HG03469 (cell line): ENCODE measurements at regions not wholly inside any gene's neighbourhood (a gene's known extent, or its start where the extent isn't known, plus 50 kb on each side); places are given as distances from the start of the nearest gene placed in this dataset.

Source experiments
- ATAC-seq: cut with Tn5 transposase; IDR thresholded peaks from one replicate; pipeline ENCODE4 v1.9.1; 2021; ENCODE audit warnings: mild to moderate bottlenecking, moderate library complexity, moderate number of reproducible peaks; ENCODE audit not compliant: unreplicated experiment

DNA sequence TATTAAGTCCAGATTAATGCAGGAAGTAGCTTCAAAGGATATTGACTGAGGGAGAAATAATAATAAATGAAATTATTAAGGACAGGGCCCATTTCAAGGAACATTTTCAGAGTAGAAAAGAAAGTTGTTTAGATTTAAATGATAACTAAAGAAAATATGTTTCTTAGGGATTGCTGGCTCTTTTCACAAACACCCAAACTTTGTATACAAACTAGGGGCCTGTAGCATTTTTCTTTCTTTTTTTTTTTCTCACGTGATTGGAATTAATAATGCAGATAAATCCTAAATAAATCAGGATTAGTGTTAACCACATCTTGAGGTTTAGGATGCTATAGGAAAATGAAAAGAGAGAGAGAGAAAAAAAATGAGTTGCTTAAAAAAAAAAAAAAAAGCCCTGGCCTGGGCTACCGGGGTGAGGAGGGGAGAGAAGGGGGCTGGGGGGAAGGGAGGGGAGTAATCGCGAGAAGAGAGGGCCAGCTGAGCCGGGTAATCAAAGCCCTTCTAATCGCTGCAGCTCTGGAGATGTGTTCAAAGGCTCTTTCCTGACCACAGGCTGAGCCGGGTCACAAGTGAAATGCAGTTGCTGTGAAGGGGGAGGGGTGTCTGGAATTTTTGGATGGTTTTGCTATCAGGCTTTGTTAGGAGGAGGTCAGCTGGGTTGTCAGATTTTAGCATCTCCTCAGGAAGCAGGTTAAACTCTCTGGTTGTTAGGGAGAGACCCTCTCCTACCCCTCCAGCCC, 104.6 kb upstream of the ZFHX3 start:
- ATAC-seq, result no peak

DNA sequence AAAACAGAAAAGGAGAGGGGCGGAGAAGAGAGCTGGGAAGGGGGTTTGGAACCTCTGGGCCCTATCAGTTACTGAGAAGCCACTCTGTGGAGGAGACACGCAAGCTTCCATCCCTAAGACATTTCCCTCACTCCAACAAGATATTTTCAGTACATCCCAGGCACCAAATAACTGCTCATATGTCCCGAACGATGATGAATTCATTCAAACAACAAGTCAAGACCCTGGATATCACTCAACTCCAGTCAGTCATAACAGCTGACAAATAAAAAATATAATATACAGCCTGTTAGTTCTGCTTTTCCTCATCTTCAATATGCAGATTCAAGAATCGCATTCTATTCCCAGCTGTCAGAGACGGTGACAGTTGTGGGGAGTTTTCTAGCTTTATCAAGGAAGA, 104.0 kb upstream of the ZFHX3 start:
- ATAC-seq, result no peak

DNA sequence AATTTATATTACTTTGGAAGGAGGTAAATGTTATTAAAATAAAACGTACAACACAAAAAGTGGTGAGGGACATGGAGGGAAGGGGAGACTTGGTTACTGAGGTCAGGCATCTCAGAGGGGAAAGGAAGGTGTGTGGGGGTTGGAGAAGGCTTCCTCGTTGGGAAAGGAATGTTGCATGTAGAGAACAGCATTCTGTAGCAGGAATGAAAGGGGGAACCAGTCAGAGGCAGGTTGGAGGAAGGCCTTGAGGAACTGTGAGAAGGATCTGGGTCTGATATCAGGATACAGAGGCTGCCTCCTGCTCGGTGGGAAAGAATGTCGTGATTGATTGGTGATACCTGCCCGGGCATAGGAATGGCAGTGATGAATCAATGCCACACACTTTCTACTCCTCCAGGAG, 103.3 kb upstream of the ZFHX3 start:
- ATAC-seq, result no peak

DNA sequence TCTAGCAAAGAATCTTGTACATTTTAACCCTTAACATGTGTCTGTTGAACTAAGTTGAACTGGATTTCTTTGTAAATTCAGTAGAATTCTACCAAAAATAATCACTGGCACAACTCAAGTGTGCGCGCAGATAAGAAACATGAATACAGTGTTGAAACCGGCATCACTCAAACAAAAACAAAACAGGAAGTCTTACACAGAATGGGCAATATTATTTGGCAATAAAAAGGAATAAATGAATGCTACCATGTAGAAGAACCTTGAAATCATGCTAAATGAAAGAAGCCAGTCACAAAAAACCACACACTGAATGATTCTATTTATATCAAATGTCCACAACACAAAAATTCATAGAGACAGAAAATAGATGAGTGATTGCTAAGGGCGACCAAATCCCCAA, 102.9 kb upstream of the ZFHX3 start:
- ATAC-seq, result no peak

DNA sequence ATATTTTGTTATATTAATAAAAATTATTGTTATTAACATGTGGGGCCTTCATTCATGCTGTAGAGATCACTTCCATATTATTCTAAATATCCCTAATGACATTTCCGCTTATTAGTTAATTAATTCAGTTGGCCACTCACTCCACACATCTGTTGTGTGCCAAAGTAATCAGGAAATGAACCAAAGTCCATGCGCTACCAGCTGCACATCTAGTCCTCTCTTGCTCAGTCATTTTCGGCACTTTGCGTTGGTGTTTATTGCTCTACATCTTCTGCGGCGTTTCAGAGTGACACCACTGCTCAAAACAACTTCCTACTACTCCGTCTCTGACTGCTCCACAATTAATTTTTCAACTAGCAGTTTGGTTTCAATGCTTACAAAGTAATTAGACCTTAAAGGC, 101.4 kb upstream of the ZFHX3 start:
- ATAC-seq, result no peak

DNA sequence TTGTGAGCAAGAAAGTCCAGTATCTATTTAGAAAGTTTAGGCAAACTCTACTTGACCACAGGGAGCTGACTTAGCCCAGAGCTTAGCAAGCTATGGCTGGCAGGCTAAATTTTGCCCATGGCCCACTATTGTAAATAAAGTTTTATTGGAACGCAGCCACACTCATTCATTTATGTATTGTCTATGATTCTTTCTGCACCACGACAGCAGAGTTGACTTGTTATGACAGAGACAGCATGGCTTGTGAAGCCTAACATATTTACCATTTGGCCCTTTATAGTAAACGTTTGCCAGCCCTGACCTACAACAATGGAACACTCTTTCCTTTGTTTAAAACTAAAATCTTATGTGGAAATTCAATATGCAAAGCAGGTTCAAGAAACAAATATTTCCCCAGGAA, 100.0 kb upstream of the ZFHX3 start:
- ATAC-seq, result no peak

DNA sequence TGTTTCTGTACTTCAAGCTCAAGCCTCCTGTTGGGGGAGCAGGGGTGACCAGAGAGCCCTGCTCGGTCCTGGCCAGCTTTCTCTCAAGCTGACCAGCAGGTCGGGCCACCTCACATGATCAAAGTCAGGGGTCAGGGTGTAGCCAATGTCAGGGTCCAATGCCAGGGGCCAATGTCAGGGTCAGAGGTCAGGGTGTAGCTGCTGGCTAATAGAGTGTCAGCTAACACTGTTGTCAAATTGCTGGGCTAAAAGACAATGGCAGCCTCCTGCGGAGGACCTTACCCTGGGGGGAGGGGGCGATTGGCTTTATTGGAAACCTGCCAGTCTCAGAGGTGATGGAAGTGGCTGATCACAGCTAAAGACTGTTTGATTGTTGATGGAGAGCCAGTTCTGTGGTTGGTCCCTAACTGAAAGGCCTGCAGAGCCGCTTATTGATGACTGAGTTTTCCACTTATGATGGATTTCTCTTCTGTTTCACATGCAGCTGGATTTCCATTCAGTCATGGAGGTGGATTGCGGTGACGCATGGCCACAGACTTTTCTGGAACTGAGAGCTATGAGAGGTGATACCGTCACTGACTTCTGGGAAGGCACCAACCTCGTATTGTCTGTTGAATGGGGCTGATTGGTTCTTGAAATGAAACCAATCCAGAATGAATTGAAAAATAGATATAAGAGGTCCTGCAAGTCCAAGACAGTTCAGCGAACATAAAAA, 97.4 kb upstream of the ZFHX3 start:
- no peak for ATAC-seq

DNA sequence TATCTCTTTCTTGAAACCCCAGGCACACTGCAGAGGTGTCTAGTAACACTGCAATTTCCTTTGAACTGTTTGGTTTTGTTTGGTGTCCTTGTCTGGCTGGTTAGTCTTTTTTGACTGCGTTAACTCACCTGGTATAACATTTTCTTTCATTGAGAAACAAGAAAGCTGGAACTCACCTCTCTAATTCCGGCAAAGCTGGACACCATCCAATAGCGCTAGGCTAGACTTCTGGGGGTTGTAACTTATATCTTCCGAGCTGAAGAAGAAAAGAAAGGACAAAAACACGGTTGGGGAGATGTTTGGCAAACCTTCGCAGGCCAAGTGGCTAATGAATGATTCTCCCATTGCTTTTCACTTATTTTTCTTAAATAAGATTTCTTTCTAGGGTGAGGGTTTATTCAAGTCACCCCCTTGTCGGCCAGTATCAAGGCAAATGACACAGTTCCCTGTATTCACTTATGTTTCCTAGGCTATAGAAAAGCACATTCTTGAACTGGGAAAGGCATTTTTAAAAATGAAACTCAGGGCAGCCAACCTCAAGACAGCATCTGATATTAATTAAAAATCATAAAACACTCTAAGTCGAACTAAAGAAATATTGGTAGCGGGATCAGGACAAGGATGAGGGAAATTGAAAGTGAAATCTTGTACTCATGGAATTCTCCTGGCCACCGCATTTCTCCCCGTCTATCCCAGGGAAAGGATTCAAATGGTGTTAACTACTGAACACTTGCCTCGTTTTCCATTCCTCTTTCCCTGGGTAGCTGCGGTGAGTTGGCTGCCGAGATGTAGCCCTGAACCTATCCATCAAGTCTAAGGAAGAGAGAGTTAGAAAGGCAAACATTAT, 95.9 kb upstream of the ZFHX3 start:
- ATAC-seq, result no peak

DNA sequence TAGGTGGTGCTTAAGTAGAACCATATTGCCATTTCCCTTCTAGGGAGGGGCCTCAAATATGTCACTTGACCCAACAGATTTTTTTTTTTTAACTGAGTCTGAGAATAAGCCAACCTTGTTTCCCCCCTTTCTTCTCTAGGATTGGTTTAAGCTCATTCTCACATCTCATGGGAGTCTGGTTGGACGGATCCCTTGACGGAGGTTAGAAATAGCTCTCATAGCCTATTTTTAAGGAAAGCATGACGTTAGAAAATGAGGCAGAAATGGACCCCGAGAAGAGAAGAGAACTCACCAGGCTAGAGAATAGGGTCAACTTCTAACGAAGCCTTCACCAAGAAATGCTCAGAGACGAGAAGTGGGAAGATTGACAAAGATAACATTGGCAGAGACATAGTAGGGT, 95.1 kb upstream of the ZFHX3 start:
- no peak for ATAC-seq

DNA sequence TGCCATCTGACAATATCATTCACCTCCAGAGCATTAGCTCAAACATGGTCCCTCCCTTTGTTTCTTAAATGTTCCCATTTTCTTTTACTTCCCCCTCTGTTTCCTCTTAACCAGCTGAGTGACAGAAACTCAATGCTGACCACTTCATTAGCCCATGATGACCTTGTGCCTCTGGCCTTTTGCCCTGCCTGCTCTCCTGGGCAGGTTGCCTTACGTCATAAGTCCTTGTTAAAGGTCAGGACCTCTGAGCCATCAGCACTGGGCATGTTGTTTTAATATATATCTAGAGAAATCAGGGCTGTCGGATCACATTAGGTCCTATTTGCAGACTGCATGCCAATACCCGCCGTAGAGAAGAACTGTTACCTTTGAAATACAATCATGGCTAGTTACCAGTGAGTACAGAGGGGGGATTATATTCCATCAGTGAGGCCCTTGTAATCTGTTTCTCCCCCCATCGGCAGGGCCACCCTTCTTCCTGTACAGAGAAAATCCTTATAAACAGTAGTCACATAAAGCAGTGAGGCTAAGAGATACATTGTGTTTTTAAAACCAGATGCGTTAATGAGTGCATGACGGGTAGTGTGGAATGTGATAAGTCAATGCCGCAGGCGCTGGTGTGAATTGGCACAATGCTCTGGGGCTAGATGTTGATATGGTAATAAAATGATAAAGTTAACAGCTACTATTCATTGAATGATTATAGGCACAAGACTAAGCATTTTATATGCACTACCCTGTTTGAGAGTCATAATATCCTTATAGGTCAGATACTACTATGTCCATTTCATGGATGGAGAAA, 94.3 kb upstream of the ZFHX3 start:
- no peak for ATAC-seq

DNA sequence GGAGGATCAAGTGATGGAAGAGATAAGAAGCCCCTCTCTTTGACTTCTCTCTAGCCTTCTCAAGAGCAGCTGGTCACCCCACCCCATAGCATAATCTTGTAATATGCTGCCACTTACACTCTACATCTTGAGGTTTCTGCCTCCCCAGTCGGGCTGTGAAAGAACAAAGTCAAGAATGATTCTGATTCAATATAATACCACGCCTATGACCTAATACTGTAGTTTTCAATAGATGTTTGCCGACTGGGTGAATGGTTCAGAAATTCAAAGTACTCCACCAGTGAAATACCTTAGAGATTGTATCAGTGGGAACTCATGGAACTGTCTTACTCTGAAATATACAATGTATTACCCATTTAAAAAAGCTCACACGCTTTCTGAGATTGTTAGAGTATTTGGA, 93.0 kb upstream of the ZFHX3 start:
- no peak for ATAC-seq

DNA sequence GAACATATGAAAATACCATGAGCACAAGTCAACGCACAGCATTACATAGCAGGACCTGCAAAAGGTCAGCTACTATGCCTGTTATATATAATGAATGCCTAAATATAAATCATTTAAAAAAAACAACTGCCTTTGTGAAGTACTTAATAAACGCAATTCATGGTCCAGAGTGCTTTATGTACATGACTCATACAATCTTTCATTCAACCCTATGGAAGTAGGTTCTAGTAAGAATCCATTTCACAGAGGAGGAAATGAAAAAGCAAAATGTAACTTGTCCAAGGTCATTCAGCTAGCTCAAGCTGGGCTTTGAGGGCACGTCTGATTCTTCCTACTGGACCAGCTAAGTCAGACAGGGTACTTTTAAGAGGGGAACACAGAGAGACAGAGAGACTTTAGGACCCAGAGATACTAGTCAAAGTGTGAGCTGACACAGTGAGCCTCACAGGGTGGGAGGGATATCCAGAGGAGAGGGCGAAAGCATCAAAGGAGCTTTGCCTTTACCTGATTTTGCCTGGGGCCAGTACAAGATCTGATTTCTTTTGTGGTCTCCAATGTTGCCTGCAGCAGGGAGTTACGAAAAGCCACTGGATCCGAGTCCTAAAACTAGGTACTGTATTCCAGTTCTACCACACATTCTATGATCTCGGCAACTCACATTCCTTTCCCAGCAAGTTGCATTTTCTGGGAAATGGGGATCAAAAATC, 83.4 kb upstream of the ZFHX3 start:
- ATAC-seq, result no peak

DNA sequence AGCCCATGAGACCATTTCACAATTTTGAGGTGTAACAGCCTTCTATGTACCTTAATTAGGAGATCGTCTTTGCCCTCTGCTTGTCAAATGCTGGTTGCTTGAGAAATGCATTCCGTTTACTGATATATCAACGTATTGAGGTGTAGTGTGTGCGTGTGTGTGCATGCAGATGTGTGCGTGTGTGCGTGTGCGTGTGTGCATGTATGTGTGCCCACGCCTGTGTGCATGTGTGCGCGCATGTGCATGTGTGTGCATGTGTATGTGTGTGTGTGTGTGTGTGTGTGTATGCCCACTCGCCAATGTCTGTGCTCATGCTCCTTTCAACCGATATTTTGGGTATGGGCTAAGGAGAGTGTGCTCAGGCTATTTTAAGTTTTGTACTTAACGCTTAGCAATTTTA, 81.5 kb upstream of the ZFHX3 start:
- no peak for ATAC-seq

DNA sequence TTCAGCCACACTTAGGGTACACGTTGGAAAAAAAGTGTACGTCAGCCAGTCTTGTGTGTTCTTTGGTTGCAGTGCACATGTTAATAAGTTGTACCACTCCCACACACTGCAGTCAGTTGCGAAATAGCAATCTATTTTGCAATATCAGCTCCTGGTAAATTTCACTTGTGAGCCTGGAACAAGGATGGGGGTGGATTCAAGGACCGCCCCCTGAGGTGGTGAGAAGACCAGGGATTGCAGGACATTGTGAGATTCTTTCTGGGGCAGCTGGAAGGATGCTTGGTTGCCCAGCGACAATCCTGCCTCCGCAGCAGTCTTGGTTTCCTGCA, 78.6 kb upstream of the ZFHX3 start:
- ATAC-seq, result no peak

DNA sequence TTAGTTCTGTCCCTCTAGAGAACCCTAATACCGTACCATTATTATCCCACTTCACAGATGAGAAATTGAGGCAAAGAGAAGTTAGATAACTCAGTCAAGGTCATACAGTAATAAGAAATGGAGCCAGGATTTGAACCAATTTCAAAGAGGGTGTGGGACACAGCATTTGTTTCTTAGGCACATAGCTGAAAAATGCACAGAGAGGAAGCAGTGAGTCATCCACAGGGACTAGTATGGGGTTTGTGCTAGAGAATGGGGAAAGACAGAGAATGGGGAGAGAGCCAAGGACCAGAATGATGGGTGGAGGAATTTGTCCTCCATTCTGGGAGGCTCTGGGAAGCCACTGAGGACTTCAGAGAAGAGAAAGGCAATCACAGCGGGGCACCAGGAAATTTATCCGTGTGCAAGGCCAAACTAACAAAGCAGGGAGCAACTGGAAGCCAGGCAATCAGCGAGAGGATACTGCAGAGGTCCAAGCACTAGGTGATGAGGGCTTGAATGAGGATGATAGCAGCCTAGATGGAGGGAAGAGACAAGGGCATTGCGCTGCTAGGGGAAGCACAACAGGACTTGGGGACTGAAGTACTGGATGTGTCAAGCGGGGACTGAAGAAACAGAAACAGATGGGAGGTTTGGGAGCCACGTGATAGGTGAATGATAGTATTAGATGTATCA, 78.1 kb upstream of the ZFHX3 start:
- ATAC-seq, result no peak

DNA sequence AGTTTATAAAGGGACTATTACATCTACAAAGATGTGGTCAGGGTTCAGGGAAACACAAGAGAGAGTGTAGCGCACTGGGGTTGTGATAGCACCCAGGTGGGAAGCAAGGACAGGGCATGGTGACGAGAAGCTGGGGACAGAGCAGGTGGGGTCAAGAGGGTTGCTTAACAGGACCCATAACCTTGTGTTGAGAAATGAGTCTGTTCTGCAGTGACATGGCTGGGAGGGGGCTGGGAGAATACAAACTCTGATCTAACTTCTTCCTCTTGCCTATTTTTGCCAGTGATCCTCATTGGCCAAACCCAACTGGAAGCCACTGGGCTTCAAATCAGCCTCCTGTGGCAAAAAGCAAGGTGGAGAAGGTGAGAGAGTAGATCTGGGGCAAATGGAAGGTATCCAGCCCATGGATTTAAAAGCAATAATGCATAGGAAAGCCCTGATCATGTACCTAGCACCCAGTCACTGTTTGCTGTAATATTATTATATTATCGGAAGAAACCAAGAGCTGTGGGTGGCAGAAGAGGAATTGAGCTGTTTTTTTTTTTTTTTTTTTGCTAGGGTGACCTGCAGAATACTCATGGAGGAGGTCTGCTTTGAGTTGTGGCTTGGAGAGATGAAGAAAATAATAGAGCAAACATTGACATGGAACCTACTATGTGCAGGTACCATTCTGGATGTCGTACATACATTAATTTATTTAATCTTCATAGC, 76.9 kb upstream of the ZFHX3 start:
- no peak for ATAC-seq

DNA sequence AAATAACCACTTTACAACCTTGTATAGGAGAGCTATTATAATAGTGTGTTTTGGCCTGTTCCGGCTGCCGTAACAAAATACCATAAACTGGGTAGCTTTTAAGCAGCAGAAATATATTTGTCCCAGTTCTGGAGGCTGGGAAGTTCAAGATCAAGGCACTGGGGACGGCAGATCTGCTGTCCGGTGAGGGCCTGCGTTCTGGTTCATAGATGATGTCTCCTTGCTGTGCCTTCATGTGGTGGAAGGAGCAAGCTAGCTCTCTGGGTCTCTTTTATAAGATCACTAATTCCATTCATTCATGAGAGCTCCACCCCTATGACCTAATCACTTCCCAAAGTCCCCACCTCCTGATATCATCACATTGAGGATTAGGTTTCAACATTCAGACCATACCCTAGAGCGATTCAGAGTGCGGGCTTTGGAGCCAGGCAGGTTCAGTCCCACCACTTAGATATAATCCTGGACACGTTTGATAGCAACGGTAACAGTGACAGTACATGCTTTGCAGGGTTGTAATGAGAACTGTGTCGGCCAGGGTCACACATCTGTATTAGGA, 76.2 kb upstream of the ZFHX3 start:
- ATAC-seq, result no peak

DNA sequence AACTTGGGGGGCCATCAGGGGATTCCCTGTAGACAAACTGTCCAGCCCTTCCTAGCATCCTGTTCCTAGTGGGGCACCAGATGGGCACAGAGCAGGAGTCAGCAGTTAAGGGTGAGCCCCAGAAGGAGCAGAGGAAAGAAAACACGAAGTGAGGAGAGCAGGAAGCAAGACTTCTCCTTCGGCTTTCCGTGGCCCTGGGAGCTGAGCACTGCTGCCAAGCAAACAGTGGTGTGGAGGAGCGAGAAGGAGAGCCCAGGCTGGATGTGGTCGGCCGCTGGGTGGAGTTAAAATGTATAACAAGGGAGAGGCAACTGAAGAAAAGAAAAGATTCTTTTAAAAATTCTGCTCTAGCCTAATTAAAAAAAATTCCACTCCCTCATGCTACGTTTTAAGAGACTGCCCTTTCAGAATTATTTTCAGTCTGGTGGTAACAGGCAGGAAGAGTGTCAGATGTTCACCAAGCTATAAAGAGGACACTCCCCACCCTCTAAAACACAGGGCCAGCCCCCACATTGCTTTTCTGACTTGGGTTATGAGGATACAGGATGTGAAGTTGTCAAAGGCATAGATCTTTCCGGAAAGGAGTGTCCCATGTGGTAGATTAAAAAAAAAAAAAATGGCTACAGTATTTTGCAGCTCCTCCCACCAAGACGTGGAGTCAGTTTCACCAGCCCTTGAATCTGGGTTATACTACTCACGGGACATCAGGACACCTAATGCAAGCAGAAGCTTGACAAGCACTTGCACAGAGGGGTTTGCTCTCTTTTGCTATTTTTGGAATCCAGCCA, 74.9 kb upstream of the ZFHX3 start:
- ATAC-seq, result no peak
